DMS153 treated with DMSO at 0.1 percent for 48 hours (cell line): ENCODE measurements at regions not wholly inside any gene's neighbourhood (a gene's known extent, or its start where the extent isn't known, plus 50 kb on each side); places are given as distances from the start of the nearest gene placed in this dataset.
"Not testable (repeated sequence)": the region's sequence is repeated elsewhere in the genome, so short reads cannot be mapped to it uniquely, and the experiment has no call there.

Source experiments
- DNase-seq: peaks from one replicate; lab custom pipeline; 2025; ENCODE audit not compliant: unreplicated experiment; lab: John Stamatoyannopoulos, UW

DNA sequence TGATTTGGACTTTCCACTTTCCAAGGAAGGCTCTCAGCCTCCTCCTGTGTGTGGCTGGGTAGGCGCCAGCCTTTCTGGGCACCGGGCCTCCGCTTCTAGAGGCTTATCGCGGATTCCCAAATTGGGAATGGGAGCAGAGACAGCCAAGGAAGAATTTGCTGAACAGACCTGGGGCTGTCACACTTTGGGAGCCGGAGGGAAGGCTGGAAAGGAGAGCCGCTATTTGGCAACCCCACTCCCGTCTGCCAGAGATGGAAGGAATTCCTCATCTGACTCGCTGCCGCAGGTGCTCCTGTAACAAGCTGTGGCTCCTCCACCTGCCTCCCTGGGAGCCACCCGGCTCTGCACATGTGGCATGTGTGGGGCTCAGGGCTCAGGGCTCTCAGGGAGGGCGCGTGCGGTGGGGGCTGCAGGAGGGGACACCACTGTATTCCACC lies 50.8 kb upstream of the ECHDC3 start:
- no peak for DNase-seq

DNA sequence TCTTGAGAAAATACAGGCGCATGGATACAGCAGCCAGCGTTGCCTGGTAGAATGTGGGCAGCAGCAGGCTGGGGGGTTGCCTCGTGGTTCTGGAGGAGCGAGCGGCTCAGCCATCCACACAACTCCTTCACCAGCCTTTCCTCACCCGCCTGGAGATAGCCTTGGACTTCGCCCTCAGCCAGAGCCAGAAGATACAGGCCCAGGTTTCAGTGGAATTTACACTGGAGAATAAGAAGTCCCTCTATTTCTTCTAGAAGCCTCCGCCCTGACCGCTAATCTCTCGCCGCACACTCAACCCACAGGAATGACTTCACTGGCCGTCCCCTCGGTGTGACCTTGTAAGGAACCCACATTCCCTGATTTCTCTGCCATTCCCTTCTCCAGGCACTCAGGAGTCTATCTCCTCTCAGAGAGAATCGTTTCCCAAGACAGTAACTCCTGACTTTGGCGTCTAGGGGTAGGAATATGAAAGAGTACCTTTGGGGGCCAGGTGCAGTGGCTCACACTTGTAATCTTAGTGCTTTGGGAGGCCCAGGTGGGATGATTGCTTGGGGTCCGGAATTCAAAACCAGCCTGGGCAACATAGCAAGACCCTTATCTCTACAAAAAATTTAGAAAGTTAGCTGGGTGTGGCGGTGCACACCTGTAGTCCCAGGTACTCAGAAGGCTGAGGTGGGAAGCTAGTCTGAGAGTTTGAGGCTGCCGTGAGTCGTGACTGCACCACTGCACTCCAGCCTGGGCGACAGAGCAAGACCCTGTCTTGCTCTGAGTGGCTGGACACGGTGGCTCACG lies 52.0 kb upstream of the ECHDC3 start:
- no peak for DNase-seq

DNA sequence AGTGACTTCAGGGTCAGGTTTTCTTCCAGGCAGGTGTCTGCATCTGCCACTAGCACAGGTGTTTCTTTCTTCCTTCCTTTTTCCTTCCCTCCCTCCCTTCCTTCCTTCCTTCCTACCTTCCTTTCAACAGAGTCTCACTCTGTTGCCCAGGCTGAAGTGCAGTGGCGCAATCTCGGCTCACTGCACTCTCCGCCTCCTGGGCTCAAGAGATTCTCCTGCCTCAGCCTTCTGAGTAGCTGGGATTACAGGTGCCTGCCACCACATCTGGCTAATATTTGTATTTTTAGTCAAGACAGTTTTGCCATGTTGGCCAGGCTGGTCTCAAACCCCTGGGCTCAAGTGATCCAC lies 53.8 kb upstream of the ECHDC3 start:
- not testable (repeated sequence) for DNase-seq

DNA sequence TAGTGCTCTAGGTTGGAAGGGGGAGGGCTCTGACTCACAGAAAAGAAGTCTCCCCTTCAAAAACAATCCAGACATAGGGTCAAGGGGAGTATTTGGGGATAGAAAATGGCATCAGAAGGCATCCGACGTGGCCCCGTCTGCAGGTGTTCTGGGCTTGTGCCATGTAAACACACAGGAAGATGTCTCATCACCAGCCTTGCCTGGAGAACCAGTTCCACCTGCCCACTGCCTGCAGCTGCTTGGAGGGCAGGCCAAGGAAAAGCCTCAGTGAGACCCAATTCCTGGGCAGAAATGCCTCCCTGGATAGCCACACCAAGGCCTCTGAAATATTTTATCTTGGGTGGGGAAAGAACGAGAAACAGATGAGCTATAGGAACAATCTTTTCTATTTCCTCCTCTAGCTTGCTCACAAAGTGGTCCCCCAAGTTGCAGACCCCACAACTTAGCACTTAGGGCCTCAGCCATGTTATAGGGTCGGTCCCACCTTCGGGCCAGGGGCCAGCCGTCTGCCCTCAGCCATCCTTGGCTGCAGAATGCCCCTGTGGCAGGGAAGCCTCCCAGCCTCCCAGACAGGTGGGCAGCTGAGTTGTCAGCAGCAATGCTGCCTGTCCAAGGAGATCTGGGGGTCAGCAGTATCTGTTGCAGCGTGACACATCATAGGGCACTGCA lies 54.3 kb upstream of the ECHDC3 start:
- DNase-seq, result no peak

DNA sequence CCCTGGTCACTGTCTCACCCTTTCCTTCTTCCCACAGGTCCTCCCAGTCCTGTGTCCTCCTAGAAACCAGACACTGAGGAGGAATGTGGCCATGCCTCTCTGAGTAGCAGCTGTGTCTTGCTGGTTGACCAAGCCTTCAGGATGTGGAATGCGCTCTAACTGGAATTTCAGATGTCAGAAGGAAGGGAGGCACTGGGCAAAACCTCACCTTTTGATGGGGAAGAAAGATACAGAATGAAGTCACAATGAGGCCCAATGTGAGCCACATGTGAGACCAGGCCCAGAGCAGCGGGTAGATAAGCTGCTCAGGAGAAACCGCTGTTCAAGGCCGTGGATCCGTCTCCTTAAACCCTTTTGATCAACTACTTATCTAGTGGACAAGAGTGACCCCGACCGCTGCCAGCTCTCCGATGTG lies 54.8 kb upstream of the ECHDC3 start:
- no peak for DNase-seq

DNA sequence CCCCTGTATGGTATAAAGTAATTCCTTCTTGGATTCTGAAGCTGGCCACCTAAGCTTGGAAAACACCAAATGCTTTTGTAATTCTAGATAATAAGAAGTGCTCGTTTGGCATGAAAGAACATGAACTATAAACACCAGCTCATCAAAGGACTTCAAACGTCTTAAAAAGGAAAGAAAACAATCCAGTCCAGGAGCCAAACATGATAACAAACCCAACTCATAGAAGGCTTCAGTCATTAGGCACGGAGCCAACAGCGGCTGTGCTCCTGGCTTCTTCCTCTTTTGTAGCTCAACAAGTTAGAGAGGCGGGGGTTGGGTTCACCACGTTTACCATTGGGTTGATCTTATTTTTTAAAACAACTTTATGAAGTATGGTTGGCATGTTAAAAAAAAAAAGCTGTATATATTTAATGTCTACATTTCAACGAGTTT lies 56.4 kb upstream of the ECHDC3 start:
- DNase-seq, result peak; percentile 18

DNA sequence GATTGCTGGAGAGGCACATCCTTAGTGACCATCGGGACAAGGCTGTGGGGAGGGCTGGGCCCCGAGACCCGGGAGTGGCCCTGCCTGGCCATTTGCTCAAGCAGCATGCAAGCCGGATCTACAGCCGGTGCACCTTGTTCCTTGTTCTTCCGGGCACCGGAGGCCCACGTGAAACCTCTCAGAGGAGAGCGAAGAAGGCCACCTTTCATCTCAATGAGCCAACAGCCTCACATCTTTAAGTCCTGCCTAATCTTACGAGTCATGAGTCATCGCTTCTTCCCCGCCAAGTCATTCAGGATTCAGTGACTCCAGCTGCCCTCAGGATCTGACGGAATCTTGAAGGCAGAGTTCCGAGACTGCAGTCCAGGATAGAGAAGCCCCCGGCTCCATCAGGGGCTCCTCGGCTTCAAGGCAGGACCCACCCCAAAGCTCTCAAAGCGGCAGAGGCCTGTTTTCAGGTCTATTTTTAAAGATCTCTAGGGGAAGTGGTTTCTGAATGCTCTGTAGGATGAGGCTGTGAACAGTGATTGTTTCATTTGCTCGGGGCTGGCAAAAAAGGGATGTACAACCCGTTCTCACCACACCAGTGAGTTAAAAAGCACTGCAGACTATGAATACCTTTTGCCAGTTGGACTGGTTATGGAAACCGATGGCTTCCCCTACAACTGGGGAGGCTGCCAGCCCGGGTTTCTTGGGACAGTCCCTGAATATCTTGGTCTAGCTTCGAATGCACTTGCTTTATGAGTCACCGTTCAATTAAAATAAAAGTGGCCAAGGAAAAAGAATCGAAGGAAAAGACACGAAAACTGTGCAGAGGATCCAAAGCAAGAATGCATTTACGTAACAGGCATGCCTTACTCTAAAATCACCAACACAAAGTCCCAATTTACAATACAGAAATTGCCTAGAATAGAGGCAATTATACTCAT lies 57.2 kb upstream of the ECHDC3 start:
- no peak for DNase-seq

DNA sequence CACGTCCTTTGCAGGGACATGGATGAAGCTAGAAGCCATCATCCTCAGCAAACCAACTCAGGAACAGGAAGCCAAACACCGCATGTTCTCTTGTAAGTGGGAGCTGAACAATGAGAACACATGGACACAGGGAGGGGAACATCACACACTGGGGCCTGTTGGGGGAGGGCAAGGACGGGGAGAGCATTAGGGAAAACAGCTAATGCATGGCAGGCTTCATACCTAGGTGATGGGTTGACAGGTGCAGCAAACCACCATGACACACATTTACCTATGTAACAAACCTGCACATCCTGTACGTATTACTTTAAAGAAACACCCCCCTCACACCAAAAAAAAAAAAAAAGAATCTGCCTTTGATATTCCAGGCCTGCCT lies 57.9 kb upstream of the ECHDC3 start:
- DNase-seq, result not testable (repeated sequence)

DNA sequence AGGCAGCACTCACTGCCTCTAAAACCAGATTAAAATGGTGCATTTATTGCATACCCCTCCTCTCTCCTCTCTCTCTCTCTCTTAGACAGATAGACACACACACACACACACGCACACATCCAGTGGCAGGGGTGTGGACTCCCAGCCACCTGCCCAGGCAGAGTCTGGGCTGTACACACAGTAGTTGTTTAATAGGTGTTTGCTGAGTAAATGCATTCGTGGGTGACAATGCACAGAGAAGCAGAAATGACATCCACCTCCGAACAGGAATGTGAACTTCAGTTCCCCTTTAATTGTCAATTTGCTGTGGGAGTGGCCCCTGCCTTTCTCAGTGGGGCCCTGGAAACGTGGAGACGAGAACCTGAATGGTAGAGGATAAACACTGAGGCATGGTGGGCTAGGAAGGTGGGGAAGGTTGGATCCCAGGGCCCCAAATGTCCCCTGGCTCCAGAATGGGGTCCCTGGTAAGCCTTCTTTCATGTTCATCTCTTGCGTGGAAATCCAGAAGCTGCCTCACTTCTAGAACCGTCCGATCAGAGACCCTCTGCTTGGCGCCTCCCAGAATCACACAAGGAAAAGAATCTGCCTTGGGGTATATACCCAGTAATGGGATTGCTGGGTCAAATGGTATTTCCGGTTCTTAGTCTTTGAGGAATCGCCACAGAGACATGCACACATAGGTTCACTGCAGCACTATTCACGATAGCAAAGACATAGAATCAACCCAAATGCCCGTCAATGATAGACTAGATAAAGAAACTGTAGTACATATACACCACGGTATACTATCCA lies 58.5 kb upstream of the ECHDC3 start:
- no peak for DNase-seq

DNA sequence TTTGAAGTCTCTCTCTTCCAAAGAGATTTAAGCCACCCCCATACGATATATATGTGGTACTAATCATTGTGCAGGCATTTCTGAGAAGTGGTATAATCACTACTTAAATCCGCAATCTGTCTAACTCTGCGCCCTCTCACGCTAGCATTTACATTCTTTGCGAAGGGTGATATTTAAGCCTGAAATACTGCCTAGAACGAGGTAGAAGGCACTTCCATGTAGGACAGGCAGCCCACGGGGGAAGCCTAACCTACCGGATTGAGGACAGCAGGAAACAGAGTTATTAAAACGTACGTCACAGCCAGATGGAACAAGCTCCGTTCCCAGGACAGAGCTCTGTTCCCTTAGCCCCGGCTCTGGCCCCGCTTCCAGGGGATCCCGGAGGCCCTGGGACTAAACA lies 59.3 kb upstream of the ECHDC3 start:
- no peak for DNase-seq

DNA sequence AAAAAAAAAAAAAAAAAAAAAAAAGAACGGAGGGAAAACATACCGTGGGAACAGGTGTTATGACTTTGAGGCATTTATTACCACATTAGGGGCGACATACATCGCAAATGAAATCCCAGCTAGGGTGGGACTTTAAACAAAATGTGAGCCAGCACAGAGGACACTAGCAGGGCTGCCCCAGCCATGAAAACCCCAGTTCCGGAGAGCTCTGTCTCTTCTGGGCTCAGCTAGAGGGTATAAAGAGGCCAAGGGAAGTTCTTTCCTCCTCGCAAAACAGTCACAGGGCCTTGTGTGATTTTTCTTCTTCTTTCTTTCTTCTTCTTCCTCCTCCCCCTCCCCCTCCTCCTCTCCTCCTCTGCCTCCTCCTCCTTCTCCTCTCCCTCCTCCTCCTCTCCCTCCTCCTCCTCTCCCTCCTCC lies 59.9 kb upstream of the ECHDC3 start:
- no peak for DNase-seq

DNA sequence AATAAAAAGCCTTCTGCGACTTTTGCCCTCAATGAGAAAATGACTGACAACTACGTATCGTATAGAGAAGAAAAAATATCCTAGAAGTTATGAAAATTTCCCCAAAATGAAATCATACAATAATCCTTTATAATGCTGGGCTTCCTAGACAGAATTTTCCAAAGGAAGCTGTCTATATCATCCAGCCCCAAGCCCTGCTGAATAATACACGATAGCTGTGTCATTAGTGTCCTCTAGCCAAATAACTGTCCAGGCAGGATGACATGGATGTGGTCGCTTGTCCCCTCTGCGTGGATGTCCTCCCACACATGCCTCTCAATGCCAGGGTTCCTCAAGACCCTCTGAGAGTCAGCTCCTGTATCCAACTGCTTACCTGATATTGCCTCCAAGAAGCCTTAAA lies 61.7 kb upstream of the ECHDC3 start:
- DNase-seq, result no peak

DNA sequence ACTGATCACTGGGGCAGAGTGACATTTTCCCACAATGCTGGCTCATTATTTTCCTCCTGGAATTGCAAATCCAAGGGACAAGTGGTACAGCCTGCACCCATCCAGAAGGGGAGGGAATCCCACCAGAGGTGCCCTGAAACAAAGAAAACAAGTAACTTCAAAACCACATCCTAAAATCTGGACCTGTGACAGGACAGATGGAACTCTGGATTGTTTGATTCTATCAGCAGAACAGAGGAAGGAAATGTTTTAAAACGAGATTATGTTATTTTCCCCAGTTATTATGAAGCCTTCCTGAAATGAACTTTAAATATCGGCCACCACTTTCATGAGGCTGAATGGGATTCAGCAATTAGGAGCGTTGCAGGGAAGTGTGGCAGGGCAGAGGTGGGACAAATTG lies 62.2 kb upstream of the ECHDC3 start:
- DNase-seq, result no peak

DNA sequence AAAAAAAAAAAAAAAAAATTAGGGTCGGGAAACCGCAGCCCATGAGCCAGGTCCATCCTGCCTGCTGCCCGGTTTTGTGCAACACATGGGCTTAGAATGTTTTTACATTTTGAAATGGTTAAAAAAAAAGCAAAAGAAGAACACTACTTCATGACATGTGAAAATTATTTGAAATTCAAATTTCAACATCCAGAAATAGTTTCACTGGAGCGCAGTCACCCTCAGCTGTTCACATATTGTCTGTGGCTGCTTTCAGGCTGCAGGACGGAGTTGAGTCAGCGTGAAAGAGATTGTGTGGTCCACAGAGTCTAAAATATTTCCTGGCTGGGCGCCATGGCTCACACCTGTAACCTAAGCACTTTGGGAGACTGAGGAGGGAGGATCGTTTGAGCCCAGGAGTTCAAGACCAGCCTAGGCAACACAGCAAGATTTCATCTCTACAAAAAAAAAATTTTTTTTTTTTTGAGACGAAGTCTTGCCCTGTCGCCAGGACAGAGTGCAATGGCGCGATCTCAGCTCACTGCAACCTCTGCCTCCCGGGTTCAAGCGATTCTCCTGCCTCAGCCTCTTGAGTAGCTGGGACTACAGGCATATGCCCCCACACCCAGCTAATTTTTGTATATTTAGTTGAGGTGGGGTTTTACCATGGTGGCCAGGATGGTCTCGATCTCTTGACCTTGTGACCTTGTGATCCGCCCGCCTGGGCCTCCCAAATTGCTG lies 63.9 kb upstream of the ECHDC3 start:
- DNase-seq, result no peak

DNA sequence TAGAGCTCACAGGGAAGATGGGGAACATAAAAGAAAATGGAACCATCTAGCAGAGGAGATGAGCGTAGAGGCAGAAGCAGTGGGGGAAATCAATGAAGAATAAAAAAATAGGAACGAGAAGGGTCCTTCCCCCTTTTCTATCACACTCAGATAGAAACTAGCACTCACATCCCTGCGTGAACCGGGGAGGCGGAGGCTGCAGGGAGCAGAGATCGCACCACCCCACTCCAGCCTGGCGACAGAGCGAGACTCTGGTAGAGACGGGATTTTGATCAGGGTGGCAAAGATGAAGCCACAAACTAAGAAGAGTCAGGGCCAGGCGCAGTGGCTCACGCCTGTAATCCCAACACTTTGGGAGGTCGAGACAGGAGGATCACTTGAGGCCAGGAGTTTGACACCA lies 64.7 kb upstream of the ECHDC3 start:
- DNase-seq, result no peak

DNA sequence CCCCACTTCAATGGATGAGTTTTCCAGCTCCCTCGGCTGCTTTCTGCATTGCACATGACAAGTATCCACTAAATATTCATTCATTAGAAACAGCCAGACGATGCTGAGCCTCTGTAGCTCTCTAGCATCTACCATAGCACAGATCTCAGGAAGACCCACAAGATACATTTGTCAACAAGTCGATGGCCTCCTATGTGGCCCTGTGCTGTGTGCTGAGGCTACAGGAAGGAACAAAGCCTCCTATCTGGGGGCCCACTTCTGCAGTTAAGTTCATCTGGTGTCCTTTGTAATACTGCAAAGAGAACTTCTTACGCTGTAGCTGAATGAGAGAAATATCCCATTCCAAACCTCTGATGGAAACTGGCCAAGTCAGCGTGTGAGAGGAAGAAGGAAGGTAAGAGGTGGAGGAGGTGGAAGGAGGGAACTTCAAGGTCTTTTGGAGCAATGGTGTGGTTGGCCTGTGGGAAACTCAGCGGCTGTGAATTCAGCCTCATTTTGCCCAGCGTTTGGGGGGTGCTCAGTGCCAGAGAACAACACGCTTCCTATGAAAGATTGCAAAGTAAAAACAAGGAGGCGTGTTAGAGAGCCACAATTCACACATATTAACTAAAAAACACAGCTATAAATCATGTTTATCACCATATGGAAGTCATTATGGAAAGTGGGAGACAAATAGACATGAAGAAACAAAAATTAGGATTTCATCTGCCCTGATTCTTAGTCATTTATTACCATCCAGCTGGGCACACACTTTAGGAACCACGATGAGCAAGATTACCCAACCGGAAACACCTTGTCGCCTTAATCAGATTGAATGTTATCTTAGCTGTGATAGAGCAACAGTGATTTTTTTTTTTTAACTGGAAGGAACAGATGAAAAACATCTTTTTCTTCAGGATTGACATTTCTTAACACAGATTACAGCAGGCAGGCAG lies 62.2 kb upstream of the USP6NL start:
- no peak for DNase-seq

DNA sequence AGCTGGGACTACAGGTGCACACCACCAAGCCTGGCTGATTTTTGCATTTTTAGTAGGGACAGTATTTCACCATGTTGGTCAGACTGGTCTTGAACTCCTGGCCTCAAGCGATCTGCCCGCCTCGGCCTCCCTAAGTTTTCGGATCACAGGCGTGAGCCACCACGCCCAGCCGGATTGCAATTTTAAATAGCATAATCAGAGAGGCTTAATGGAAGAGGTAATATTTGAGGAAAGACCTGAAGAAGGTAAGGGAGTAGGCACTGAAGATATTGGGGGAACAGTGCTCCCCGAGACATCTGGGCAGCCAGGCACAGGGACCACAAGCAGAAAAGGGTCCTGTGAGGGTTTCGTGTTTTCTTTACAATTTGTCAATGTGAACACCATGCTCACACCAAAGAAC lies 61.4 kb upstream of the USP6NL start:
- no peak for DNase-seq

DNA sequence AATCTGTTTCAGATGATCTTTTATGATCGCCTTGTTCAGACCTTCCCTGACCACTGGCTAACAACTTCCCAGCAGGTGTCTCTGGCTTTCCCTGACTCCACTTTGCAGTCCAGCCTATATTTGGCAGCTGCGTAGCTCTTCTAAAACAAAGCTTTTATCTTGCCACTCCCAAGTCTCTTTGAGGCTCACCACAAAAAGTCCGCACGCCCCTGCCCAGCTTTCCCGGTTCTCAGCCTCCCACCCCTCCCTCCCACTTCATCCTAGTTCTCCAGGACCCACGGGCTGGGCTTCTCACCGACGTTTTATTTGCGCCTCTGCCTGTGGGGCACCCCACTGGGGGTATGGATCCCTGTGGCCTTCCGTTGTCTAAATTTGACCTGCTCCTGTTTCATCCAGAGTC lies 58.9 kb upstream of the USP6NL start:
- no peak for DNase-seq
